ENCODE measurements at regions not wholly inside any gene's neighbourhood (a gene's known extent, or its start where the extent isn't known, plus 50 kb on each side); places are given as distances from the start of the nearest gene placed in this dataset.

DNA sequence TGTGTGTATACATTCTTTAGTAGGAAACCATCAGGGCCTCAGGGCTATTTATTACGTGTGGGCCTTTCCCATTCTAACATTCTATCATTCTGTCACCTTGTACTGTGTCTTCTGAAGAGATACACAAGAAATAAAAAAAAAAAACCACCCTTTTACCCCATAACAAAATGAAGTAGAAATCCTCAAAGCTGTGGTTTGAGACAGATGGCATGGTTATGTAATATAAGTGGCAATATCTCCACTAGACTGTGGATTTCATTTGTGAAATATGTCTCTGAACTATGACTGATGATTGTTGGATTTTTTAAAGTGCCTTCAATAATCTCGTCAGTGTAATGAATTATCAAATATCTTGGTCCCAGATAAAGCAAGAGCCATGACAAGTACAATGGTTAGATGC is 150.0 kb upstream of the BLID start:
- DNase-seq (ENCODE audit: low read depth), result no peak
- no peak overlapping the region for H3K4me3 ChIP-seq (ENCODE audit: low read depth, low read length)

DNA sequence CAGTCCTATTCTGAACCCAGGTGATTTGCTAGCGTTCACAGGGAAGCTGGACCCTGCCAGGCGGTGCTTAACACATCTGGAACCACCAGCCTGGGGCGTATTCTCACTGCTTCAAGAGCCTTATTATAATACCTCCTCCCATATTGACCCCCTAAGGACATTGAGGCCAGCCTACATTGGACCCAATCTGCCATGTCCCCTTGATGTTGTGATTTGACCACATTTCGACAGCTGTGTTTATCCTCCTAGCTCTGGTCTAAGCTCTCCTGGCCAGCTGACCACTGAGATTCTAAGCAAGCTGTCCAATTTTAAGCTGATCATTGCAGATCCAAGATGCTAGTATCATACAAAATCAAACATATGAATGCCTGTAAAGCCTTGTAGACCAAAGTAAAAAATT is 148.1 kb upstream of the BLID start:
- H3K4me3 ChIP-seq (ENCODE audit: low read depth, low read length), result no peak overlapping the region
- no peak for DNase-seq (ENCODE audit: low read depth)

DNA sequence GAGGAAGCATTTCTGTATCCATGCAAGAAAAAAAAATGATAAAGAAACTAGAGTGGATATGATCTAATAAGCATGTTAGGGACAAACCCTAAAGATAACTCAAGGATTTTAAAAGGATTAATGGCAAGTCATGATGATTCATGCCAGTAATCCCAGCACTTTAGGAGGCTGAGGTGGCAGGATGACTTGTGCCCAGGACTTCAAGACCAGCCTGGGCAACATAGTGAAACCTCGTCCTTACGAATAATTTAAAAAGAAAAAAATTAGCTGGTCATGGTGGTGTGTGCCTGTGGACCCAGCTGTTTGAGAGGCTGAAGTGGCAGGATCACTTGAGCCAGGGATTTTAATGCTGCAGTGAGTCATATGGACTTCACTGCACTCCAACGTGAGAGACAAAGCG is 145.5 kb upstream of the BLID start:
- no peak overlapping the region for H3K4me3 ChIP-seq (ENCODE audit: low read depth, low read length)
- DNase-seq (ENCODE audit: low read depth), result no peak

DNA sequence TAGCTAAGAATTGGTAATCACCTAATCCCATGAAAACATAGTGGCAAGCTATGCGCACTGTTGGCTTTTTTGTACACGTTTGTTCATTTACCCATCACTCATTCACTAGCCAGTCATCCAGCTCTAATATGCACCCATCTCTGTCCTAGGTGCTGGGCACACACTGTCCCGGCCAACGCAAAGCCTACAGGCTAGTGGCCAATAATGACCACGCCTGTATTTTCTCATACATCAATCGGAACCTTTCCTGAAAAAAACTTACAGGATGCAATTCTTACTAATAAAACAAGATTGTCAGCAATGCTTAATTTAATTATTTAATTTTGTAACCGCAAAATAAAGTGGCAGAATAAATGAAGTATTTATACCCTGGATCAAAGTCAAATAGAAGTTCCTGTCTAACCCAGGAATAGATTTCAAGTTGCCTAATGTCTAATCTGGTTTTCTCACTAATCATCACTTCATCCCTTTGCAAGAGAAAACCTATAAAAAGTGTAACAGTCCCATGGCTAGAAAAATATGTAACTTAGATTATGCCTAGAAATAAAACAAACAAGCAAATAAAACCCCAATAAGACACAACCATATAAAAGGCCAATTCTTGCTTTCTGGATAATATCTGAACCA is 143.3 kb upstream of the BLID start:
- no peak overlapping the region for H3K4me3 ChIP-seq (ENCODE audit: low read depth, low read length)
- no peak for DNase-seq (ENCODE audit: low read depth)

DNA sequence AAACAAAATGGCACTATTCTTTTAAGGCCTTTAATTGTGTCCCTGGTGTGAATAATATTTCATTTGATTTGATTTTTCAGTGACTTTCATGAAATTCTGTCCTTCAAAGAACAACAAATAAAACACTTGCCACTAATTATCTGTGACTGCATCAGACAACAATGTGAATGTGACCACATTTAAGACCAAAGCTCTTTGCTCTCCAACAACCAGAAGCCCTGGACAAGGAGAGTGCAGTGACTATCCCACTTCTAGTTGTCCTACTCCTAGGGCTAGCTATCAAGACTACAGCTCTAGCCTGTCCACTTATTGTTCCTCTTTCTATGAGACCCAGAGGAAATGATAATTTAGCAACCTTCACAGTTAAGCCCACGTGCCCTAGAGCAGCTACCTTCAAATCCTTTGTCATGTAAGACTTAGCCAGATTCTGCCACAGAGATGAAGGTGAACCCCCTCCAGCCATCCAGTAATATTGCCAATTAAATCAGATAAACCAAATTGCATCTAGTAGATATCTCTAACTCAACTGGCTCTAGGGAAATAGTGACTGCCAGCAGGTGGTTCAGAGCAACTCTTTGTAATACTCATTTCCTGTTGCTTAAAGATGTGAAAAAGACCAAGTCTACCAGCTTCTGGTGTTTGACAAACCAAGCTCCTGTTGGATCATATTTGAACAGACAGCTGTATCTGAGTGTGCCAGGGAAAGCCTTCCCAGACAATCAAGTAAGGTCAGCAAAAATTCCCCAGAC is 142.6 kb upstream of the BLID start:
- DNase-seq (ENCODE audit: low read depth), result no peak
- no peak overlapping the region for H3K4me3 ChIP-seq (ENCODE audit: low read depth, low read length)

DNA sequence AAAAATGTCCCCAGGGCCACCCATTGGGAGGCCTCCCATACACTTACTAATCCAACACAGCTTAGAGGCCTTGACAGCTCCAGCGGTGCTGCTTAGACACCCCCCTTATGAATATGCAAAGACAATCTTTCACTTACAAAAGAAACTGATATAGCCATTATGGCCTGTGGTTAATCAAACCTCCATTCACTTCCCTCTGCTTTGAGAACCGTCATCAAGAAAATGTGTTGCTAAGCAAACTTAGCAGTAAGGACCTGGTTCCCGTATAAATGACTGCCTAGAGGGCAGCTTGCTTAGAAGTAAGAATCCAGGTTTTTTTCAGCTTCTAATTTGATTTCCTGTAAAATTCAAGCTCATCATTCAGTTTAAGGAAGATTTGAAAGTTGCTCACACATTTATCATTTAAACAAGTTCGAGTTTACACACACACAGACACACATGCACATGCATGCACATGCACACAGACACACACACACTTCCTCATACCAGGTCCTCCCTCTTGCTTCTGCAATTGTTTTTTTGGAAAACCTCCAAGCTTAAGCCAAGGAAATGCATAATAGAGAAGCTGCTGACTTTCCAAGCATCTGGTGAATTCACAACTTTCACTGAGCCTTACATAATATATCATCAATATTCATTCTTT is 137.7 kb upstream of the BLID start:
- DNase-seq (ENCODE audit: low read depth), result no peak
- no peak overlapping the region for H3K4me3 ChIP-seq (ENCODE audit: low read depth, low read length)

DNA sequence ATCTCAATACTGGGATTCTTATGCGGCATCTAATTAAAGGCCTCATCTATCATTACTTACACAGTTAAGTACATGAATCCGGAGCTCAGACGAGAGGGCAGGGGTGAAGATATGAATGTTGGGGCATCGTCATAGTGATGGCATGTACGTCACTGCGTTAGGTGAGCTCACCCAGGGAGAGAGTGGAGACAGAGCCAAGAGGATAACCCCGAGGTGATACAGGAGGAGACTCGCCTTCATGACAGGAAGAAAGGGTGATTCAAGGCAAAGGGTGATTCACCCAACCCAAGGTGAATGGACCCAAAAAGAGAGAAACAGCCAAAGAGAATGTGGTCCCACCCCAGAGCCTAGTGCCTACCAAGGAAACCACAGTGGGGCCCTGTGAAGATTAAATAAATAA is 132.9 kb upstream of the BLID start:
- no peak overlapping the region for H3K4me3 ChIP-seq (ENCODE audit: low read depth, low read length)
- DNase-seq (ENCODE audit: low read depth), result no peak

DNA sequence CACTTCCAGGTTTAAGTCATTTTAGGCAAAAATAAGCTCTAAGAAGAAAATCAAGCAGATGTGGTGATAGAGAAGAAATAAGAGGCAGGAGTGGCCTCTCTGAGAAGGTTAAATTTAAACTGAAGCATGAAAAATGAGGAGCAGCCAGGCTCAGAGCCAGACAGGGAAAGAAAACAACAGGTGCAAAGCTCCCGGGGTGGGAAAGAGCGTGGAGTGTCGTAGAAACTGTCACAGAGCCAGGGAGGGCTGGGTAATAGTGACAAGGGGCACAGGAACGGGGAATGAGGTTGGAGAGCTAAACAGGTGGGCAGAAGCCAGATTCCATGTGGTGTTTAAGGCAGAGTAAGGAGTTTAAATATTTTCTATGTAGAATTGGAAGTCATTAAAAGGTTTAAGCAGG is 132.1 kb upstream of the BLID start:
- no peak for DNase-seq (ENCODE audit: low read depth)
- no peak overlapping the region for H3K4me3 ChIP-seq (ENCODE audit: low read depth, low read length)

DNA sequence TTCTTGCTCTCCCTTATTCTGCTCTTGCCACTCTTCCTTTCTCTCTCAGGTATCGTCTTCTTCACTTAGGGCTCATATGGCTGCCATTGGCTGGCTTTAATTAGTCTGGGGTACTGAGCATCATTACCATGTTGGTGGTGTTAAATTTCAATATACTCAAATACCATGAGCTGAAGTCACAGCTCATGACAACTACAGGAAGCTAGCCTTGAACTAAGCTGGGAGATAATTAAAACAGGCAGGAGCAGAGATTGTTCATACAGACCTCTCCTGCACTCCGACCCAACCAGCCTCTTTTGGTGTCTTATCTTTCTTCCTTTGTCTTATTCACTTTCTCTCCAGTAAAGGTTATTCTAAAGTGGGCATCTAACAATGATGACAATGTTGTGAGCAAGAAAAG is 130.9 kb upstream of the BLID start:
- no peak for DNase-seq (ENCODE audit: low read depth)
- no peak overlapping the region for H3K4me3 ChIP-seq (ENCODE audit: low read depth, low read length)

DNA sequence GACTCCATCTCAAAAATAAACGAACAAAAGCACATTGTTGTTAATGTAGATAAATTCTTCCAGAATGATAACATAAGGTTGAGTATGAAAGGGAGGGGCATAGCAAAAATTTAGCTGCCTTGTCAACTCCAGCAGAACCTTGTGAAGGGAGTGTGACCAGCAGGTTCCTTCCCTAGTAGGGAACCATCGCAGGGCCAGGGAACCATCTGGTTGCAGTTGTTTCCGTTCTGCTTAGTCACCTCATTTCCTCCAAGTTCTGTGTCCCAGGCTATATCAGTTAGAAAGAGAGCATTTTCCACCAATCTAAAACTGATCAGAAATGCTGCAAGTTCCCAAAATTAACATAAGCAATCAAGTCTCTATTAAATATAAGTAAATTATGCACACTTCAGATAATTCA is 126.7 kb upstream of the BLID start:
- H3K4me3 ChIP-seq (ENCODE audit: low read depth, low read length), result no peak overlapping the region
- no peak for DNase-seq (ENCODE audit: low read depth)

DNA sequence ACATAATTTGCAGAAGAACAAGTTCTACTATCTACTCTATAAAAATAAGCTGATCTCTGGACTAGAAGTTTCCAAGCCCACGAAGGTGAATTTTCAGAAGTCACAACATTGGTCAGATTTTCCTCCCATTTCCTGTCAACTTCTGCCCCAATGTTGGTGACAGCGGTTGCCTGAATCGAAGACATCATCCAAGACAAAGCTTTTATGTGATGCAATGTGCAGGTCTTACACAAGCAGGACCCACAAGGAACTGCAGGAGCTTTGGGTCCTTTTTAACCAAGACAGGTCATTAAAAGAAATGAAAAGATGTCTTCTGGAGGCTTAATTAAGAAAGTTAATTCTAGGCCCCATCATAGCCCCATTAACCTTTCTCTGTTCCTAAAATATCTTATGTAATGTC is 125.6 kb upstream of the BLID start:
- DNase-seq (ENCODE audit: low read depth), result no peak
- no peak overlapping the region for H3K4me3 ChIP-seq (ENCODE audit: low read depth, low read length)

DNA sequence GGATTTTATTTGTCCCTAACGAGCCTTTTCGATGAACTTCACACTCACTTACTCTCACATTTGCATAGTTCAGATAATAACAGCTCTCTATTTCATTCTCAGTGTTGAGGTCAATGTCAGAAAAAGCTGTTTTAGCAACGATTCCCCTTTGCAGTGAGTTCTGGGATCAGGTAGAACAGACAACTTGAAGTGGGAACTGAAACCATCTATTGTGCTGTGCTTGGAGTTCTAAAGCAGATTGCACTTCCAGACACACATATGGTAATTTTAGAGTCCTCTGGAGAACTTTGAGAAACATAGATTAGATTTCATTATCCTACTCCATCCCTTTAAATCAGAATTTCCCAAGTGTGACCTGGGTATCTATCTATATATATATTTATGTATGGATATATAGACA is 124.6 kb upstream of the BLID start:
- no peak overlapping the region for H3K4me3 ChIP-seq (ENCODE audit: low read depth, low read length)
- DNase-seq (ENCODE audit: low read depth), result no peak

DNA sequence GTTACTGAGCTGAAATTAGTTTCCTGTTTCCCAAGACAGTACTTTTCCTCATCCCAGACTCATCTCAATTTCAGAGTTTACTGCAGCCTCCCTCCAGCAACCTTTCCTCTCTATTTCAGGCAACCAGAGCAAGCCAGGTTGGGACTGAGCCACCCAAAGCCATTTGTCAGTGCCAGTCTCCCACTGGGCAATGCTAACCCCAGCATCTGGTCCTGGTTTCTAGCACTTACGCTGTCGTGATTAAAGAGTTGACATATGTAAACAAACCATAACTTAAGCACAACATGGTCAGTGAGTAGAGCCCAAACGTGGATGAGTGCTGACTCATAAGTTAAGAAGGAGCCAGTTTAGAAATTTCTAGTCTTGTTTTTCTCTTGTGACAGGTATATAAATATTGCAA is 119.6 kb upstream of the BLID start:
- H3K4me3 ChIP-seq (ENCODE audit: low read depth, low read length), result no peak overlapping the region
- peak; percentile 69 for DNase-seq (ENCODE audit: low read depth)

DNA sequence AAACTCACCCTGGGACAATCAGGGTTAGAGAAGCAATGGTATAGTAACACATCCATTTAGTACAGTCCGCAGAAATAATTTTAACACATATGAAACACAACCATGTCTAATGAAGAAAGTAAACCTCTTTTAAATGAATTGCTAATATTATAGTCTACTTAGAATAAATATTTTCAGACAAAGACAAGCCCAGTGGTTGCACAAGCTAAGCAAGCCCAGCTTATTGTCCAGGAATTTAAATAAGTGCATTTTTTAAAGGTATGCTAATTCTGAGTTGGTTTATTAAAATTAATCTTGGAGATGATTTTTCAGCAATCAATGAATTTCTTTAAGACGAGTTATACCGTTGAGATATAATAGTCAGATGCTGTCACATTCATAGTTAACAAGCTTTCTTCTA is 118.8 kb upstream of the BLID start:
- no peak for DNase-seq (ENCODE audit: low read depth)
- H3K4me3 ChIP-seq (ENCODE audit: low read depth, low read length), result no peak overlapping the region

DNA sequence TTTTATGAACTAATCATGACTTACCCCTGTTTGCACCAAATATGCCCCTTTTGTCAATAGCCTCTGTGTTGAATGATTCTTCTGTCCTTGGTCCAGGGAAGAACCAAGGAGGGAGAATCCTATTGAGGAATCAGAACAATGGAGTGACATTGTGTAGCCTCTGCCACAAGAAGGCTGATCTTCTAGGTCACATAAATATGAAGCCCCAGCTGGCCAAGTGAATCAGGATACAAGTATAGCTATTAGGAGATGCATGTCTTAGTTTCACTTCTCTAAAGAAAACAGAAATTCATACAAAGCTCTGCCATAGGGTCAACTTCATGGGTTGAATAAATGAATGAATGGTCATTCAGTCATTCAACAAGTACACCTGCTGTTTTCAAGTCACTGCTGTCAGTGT is 118.2 kb upstream of the BLID start:
- no peak overlapping the region for H3K4me3 ChIP-seq (ENCODE audit: low read depth, low read length)
- no peak for DNase-seq (ENCODE audit: low read depth)

DNA sequence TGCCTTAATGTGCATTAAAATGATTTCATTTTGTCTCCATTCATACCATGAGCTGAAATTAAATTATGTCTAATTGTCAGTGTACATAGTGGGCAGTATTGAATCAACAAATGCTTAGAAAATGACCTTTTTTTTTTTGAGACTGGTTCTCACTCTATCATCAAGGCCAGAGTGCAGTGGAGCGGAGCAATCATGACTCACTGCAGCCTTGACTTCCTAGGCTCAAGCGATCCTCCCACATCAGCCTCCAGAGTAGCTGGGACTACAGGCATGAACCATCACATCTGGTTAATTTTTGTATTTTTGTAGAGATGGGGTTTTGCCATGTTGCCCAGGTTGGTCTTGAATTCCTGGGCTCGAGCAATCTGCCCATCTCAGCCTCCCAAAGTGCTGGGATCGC is 117.0 kb upstream of the BLID start:
- H3K4me3 ChIP-seq (ENCODE audit: low read depth, low read length), result no peak overlapping the region
- DNase-seq (ENCODE audit: low read depth), result no peak

DNA sequence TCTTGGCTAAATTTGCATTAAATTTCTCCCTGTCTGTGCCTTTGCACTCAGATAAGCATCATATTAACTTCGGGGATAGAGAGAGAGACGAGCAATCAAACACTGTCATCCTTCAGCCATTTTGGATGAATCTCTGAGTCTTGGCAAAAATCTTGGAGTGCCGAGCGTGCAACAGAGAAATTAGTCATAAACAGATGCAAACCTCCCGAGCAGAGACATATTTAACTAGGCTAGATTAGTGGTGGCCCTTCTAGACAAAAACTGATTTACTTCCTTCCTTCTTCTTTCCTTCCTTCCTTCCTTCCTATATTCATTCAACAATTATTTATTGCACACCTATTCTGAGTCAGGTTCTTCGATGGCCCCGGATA is 114.4 kb upstream of the BLID start:
- H3K4me3 ChIP-seq (ENCODE audit: low read depth, low read length), result no peak overlapping the region
- DNase-seq (ENCODE audit: low read depth), result no peak

DNA sequence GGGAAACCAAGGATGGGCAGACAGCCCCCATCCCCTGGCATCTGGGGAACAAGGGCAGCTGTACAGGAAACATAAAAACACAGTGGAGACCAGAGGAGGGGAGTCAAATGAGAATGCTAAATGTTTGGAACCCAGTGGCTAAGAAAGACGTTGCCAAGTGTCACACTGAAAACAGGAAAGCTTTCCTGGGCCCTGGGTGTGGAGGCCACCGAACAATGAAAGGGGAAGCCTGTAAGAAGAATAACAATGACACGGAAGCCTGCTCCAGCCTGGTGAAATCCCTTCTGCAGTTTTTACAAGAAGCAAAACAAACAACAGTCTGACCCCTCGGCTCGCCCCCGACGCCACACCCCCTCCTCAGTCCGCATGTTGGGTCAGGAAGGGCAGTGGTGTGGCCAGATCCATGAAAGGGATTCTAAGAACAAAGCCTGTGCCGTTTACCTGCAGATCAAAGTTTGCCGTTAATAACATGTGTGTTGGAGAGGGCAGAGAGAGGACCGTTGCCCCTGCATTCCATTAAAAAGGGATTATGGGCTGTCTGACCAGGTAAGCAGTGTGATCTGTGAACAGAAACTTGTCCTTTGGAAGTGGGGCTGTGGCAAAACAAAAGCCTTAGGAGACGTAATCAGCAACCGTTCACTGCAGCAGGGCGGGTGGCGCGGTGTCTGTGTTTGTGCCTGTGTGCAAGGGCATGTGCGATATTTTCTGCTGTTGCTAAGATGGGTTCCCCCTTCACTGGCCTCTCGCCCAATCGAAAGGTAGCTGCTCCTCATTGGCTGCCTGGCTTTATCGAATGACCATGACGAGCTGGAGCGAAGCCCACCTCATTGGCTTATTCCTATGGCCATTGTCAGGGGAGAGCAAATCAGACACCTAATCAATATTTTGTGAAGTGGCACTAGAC is 113.7 kb upstream of the BLID start:
- DNase-seq (ENCODE audit: low read depth), result no peak
- no peak overlapping the region for H3K4me3 ChIP-seq (ENCODE audit: low read depth, low read length)

DNA sequence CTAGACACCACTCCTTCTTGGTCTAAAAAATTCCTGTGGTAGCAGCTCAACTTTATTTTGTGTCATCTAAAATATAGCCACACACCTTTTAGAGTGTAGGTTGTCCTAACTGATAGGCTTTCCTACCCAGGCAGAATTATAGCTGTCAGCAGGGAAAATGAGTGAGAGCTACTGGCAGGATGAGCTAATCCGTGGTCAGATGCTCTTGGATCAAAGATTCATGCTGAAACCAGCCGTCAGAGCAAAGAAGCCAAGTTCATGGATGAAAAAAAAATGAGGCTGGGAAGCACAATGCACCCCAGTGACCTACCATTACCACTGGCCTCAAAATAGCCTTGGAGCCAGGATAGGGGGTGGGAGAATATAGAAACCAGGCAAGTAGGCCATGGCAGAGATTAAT is 113.1 kb upstream of the BLID start:
- peak; percentile 35 for DNase-seq (ENCODE audit: low read depth)
- no peak overlapping the region for H3K4me3 ChIP-seq (ENCODE audit: low read depth, low read length)

DNA sequence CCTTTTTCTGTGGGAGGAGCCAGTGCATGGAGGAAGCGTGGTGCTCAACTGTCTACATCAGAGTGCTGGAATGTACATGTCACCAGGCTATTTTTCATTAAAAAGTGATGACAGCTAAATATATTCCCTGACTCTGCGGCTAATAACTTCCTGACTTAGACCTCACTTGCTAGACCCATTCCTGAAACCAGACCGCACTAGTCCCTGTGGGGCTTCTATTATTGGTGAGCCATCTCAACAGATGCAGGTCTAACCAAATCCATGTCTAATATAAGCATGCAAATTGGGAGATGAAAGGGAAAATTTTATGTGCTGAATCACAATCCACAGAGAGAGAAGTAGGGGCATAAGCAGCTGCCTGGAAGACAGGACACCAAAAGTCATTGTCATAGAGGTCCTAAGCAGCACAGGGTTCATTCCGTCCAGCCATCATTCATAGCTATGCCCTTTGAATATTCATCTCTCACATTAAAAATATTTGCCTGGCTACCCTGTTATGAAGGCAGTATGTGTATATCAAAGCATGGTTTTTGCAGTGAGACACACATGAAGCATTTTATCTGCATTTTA is 110.9 kb upstream of the BLID start:
- no peak overlapping the region for H3K4me3 ChIP-seq (ENCODE audit: low read depth, low read length)
- peak; percentile 82 for DNase-seq (ENCODE audit: low read depth)
